Activated T-cell treated with anti-CD3 and anti-CD28 coated beads for 24 hours (primary cell): ENCODE measurements at regions not wholly inside any gene's neighbourhood (a gene's known extent, or its start where the extent isn't known, plus 50 kb on each side); places are given as distances from the start of the nearest gene placed in this dataset.
"Not testable (repeated sequence)": the region's sequence is repeated elsewhere in the genome, so short reads cannot be mapped to it uniquely, and the experiment has no call there.

Experiments
- DNase-seq: peaks from one replicate; pipeline ENCODE4 v3.0.0-alpha.2; 2020; ENCODE audit warnings: low read depth

DNA sequence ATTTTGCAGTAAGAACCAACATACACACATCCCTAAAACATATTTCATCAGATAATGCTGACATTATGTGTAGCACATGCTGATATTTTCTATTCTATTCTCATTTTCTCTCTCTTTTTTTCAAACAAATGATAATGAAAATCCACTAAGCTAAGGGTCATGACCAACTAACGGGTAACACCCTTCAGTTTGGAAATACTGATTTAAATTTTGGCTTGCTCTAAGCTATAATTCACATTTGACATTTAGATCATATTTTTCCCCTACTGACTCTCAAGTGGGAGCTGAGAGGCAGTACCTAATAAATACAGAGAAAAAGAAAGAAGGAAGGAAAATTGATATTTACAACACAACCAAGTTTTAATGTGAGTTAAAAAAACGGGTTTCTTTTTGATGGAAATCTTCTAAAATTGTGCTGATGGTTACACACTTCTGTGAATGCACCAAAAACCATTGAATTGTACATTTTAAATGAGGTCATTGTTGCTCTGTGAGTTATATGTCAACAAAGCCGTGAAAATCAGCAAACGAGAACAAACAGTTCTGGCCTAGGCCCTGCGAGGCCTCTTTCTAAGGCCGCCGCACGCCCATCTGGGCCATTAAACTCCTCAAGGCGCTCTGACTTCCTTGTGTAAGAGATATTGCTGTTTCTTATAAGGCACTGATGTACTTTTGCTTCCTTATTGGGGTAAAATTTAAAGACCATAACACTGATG lies 124.2 kb downstream of the GALR1 start:
- no peak for DNase-seq

DNA sequence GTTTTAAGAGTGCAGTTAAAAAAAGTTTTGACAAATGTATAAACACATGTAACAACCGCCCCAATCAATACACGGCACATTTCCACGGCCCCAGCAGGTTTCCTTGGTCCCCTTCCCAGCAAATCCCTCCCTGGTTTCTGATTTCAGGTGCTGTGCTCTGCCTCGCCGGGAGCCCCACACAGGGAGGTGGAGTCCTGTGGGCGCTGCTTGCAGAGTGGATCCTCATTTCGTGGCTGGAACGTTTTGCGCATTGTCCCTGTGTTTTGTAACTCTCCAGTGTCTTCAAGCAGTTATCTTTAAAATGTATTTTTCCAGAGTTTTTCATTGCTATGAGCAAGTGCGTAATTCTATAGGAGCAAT lies 124.8 kb downstream of the GALR1 start:
- DNase-seq = no peak

DNA sequence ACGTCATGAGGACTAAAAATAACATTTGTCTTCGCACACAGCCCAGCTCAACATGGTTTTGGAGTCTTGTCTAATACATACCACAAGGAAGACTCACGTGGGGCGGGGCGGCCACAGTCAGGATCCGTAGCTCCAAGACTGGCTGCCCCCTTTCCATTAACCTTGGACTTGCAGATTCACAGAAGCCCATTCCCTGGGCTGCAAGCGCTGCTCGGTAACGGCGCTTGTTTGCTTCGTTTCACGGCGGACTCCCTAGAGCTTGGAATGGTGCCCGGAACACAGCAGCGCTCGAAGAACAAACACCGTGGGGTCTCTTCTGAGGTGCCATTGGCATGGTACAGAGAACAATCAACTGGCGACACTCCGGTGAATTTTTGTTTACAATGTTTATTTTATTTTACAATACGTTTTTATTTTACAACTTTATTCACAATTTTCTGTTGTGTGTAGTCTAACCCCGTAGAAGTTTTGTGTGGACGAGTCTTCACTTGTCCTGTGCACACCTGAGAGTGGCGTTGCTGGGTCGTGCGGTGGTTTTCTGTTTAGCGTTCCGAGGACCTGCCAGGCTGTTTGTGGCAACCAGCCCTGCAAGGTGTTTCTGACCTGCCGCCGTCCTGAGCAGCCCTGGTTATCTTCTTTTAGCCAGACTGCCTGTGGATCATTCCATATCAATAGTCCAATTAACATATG lies 126.5 kb downstream of the GALR1 start:
- DNase-seq = no peak

DNA sequence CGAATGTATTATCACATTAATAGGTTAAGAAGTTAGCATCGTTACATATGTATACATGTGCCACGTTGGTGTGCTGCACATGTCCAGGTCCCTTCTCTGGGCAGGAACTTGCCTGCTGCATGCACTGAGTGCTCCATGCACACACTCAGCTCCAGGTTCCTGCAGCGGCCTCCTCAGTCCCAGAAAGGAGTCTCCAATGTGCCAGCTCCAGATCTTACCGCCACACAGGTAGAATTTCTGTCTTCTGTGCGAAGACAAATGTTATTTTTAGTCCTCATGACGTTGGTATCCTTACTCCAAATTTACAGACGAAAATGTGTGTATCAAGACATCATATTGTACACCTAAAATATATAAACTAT lies 127.1 kb downstream of the GALR1 start:
- no peak for DNase-seq

DNA sequence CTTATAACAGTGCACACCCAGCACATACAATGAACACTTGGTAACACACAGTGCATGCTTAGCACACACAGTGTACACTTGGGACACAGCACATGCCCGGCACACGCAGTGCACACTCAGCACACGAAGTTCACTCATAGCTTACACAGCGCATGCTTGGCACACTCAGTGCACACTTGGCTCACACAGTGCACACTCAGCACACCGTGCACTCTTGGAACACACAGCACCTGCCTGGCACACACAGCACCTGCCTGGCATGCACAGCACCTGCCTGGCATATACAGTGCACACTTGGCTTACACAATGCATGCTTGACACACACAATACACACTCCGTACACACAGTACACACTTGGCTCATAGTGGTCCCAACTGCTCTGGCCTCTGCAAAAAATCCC lies 128.2 kb downstream of the GALR1 start:
- no peak for DNase-seq

DNA sequence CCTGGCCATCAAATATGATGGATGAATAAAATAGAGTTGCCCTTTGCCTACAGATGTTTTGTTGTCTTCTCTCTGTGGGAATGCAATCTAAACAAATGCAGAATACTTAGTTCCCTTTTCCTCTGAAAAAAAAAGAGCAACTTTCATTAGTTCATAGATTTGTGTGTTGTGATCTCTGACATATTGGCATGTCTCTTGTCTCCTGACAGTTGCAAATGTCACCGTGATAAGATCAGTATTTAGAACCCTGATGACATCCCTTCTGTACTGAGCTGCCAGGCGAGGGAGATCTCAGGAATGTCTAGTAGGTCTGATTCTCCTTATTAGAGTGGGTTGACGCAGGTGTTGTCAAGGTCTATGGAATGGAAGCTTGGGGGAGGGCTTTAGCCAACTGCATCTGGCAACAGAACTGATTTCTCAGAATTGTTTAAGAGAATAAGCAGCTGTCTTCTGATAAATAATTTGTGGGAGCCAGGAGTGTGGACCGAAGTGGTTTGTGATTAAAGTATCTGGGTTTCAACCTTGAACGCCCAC lies 130.4 kb downstream of the GALR1 start:
- DNase-seq = no peak

DNA sequence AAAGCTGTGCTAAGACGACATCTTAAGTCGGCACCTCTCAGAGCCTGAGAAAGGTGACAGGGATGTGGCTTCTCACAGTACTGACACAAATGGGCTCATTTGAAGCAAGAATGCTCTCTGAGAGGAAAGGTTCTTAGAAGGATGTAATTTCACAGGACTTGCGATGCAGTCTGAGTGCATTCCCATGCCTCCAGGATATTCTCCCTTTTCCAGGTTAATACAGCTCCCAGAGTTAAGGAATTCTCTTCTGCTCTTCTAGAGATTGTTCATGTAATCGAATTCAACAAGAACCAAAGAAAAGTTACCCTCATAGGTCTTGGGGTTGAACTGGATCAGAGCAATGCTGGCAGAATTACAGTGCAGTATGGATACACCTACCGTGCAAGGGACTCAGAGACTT lies 131.0 kb downstream of the GALR1 start:
- no peak for DNase-seq

DNA sequence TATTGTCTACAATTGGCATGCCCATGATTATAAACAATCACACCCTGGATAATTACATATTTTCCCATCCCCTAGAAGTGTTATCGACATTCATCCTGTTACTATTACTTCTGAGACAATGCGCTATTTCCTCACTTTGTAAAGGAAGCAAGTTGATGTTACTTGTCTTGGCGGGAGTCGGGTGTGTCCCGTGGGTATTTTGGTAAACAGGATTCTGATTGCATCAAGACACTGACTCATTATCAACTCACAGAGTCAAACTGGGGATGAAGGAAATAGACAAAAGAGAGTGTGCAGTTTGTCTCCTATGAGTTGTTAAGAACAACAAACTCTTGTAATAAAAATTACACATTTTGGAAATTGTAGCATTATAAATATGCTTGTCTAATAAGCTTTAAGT lies 142.7 kb downstream of the GALR1 start:
- DNase-seq = no peak

DNA sequence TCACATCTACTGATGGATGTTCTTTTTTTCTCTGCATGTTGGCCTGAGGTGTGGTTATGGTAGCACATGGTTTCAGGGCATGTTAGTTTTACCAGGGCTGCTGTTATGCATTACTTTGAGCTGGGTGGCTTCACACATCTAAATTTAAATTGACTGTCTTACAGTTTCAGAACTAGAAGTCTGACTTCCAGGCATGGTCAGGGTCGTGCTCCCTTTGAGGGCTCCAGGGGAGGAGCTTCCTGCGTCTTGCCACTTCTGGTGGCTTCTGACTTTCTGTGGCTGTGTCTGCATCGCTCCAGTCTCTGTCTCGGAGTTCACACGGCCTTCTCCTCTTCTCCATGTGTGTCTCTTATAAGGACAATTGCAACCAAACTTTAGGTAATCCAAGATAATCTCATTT lies 143.9 kb downstream of the GALR1 start:
- DNase-seq = no peak

DNA sequence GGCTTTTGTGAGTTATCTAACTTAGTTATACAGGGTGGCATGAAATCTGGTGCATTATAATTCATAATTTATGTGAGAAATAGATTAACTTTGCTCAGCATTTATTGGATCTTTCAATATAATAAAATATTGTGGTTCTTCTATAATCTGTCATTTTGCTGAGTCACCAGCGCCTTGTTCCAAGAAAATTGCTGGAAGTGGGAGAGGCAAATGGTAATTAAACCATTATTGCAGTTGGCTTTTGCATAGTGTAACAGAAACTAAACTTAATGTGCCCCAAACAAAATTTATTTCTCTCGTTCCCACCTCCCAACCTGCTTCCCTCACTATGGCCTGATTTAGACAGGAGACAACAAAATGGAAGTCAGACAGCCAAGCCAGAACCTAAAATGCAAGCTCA lies 146.3 kb downstream of the GALR1 start:
- no peak for DNase-seq

DNA sequence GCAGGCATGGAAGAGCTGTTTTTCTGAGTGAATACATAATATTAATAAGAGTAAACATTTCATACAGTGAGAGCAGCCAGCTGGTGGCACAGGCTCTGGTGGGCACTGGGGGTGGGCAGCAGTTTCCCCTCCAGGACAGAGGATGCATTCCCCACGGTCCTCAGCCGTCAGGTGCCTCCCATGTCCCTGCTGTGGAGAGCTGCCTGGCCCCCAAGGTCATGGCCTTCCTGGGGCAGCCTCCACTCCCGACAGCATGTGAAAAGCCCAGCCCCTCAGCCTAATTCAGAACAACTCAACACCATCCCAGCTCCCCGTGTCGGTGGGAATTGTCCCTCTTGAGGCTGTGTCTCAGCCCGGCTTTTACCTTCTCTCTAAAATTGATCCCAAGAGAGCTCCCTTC lies 147.4 kb downstream of the GALR1 start:
- no peak for DNase-seq

DNA sequence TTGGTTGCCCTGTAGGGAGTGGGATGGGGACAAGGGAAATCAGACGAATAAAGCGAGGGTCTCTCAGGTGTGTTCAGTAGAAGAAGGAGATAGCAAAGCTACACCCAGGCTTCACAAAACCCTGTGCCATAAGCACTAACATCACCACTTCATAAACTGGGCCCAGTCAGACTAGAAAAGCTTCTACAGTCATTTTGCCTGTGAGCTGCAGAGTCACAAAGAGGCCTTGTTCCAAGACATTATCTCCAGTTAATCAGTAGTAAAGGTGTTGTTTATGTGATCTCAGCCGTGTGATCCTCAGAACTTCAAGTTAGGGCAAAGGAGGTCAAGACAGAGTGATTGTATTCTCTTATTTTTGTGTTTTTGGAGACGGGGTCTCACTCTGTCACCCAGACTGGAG lies 148.0 kb downstream of the GALR1 start:
- DNase-seq = no peak

DNA sequence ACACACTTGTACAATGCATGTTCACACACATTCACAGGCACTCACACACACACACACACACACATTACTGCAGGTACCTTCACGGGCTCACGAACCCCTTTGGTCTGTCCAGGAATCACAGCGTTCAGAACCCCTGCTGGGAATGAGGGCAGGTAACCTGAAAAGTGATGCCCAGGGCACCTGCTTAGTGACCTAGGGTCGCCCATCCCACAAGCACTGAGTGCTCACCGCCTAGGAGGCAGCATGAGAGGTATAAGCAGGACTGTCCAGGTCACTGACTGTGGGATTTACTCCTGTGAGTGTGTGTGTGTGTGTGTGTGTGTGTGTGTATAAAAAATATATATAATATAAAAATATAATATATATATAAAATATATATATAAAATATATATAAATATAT lies 150.9 kb downstream of the GALR1 start:
- DNase-seq = no peak

DNA sequence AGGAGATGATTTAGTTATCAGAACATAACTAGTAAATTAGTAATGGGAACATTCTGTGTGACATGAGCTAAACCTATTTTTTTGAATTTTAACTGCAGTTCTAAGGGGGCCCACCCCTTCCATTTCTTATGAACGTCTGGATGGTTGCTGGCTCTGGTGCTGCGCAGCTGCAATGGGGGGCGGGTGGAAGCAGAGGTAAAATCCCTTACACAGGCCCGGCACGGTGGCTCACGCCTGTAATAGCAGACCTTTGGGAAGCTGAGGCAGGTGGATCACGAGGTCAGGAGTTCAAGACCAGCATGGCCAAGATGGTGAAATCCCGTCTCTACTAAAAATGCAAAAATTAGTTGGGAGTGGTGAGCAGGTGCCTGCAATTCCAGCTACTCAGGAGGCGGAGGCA lies 151.5 kb downstream of the GALR1 start:
- no peak for DNase-seq

DNA sequence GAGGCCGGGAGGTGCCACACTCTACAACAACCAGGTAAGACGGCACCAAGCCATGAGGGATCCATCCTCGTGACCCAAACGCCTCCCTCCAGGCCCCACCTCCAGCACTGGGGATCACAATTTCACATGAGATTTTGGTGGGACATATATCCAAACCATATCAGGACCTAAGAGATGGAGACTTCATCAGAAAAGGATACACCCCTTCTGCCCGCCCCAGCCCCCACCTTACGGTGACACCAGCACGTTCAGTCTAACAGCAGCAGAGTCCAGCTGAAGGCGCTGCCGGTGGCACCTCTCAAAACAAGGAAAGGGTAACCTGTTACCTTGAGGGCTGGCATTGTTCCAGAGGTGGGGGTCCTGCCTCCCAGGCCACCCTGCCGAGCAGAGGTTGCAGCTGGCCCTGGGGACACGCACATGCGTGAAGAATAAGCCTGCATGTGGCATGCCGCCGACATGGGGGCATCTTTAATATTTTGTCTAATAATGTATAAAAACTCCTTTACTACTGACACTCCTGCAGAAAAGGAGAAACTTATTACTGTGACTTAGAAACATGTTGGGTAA lies 154.4 kb downstream of the GALR1 start:
- no peak for DNase-seq

DNA sequence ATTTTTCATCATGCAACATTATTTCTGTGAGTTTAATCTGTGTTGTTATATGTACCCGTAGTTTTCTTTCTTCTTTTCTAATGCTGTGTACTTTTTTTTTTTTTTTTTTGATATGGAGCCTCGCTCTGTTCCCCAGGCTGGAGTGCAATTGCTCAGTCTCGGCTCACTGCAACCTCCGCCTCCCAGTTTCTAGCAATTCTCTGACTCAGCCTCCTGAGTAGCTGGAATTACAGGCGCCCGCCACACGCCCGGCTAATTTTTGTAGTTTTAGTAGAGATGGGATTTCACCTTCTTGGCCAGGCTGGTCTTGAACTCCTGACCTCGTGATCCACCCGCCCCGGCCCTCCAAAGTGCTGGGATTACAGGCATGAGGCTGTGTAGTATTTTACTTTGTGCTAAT lies 155.4 kb downstream of the GALR1 start:
- no peak for DNase-seq

DNA sequence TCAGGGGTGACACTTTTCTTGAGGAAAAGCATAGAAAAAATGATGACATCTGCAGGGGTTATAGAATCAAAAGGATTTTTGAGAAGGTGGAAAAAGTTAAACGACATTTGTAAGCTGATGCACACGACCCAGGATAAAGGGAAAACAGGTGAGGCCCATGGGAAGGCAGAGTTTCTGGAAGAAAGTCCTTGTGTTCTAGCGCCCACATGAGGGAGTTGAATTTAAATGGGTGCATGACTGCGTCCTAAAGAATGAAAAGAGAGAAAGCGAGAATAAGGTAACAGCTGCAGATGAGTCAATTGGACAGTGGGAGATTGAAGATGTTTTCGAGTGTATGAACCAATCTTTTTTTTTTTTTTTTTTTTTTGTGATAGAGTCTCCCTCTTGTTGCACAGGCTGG lies 158.1 kb downstream of the GALR1 start:
- no peak for DNase-seq

DNA sequence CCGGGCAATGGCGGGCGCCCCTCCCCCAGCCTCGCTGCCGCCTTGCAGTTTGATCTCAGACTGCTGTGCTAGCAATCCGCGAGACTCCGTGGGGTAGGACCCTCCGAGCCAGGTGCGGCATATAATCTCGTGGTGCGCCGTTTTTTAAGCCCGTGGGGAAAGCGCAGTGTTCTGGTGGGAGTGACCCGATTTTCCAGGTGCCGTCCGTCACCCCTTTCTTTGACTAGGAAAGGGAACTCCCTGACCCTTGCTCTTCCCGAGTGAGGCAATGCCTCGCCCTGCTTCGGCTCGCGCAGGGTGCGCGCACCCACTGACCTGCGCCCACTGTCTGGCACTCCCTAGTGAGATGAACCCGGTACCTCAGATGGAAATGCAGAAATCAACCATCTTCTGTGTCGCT lies 171.9 kb downstream of the GALR1 start:
- not testable (repeated sequence) for DNase-seq

DNA sequence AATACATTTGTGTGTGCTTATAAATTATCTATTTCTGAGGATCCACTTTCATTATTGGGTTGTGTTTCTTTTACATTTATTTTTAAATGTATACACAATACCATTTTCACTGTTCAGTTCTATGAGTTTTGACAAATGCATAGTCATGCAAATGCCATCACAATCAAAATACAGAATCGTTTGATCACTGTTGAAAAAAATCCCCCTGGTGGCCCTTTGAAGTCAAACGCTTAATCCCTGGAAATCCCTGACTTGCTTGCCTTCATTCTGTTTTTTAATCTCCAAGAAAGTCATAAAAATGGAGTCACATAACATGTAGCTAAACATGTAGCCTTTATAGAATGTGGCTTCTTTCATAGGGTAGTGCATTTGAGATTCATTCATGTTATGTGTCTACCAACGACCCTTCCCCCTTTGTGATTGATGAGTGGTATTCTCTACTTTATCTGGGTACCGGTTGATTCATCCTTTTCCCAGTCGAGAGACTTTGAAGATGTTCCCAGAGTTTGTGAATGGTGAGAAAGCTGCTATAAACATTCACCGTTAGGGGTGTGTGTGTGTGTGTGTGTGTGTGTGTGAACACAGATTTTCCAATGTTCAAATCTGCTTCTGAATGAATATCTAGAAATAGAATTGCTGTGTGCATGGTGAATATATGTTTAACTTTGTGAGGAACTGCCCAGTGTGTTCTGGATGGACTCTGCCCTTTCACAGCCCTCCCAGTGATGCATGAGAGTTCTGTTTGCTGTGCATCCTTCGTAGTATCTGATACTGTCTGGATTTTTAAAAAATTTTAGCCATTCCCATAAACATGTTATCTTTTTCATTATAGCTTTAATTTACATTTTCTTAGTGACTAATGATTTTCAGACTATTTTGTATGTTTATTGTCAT lies 173.6 kb downstream of the GALR1 start:
- no peak for DNase-seq

DNA sequence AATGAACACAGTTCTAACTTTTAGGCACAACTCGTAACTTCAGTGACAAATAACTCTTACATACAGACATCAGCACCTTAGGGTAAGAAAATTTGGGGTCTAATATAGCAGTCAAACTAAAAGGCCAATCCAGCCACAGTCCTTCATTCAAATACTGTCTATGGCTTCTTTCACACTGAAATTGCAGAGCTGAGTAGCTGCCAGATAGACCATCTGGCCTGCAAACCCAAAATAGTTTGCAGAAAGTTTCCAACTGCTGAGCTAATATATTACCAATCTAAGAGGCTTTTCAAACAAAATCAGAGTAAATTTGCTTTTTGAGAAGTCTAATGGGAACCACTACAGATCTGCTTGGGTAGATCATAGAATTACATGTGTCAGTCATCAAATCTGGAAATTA lies 183.4 kb downstream of the GALR1 start:
- no peak for DNase-seq

DNA sequence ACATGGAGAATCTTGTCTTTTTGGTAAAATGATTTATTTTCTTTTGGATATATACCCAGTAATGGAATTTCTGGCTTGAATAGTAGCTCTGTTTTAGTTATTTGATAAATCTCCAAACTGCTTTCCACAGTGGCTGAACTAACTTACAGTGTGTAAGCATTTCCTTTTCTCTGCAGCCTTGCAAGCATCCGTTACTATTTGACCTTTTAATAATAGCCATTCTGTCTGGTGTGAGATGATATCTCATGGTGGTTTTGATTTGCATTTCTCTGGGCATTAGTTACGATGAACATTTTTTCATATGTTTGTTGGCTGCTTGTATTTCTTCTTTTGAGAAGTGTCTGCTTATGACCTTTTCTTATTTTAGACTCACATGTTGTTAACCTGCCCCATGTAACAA lies 190.2 kb downstream of the GALR1 start:
- DNase-seq = no peak

DNA sequence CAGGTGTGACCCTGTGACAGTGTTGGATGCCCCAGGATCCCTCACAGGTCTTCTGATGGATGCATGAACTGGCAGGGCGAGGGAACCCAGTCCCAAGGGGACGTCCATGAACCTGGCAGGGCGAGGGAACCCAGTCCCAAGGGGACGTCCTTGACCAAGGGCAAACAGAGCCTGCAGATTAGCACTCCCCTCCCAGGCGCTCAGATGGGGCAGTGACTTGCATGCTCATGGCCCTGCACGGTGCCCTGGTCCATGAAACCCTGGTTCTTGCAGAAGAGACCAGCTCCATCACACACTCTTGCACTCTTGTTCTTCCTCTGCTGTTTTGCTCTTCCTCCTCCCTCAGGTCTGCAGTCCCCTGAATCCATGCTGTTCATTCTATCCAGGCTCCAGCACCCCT lies 192.7 kb downstream of the GALR1 start:
- DNase-seq = no peak

DNA sequence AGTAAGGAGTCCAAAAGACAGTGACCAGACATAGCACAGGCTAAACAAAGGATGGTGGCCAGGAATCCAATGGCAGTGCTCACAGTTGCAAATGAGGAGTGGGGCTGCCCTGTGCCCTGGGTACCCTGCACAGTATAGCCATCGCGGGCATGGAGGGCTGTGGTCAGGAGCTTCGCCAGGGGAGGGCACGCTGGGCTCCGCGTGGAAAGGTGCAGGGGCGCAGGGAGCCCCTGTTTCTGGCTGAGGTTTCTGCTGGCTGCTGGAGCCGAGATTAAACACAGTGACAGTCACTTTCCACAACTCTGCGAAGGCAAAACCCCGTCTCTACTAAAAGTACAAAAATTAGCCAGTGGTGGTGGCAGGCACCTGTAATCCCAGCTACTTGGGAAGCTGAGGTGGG lies 194.7 kb downstream of the GALR1 start:
- no peak for DNase-seq
